Liver (tissue), 8 donors: ENCODE measurements at regions not wholly inside any gene's neighbourhood (a gene's known extent, or its start where the extent isn't known, plus 50 kb on each side); places are given as distances from the start of the nearest gene placed in this dataset.

ENCODE experiments used
- DNase-seq: peaks from one replicate; pipeline ENCODE4 v3.0.0-alpha.2; 2017; ENCODE audit warnings: low spot score
- H3K27ac ChIP-seq, 2 donors: one replicate each; pipeline ENCODE4 v1.7.0; 2013; ENCODE audit warnings: inconsistent platforms in 2 of 2, low read length in 2 of 2, control low read depth in 1 of 2, low read depth in 1 of 2, mild to moderate bottlenecking in 1 of 2
- H3K27me3 ChIP-seq, 4 donors: one replicate each; pipeline versions ENCODE4 v1.6.1 to v1.7.0; 2013; ENCODE audit warnings: low read length in 3 of 4, inconsistent platforms in 1 of 4, mild to moderate bottlenecking in 1 of 4, moderate library complexity in 1 of 4; ENCODE audit not compliant: control insufficient read depth in 4 of 4, insufficient read depth in 4 of 4
- H3K36me3 ChIP-seq, 4 donors: one replicate each; pipeline versions ENCODE4 v1.6.1 to v1.7.0; 2013; ENCODE audit warnings: low read length in 3 of 4, mild to moderate bottlenecking in 3 of 4, low read depth in 1 of 4, moderate library complexity in 1 of 4; ENCODE audit not compliant: control insufficient read depth in 4 of 4, insufficient read depth in 3 of 4
- H3K4me1 ChIP-seq, 4 donors: one replicate each; pipeline versions ENCODE4 v1.6.1 to v1.7.0; 2013; ENCODE audit warnings: low read length in 3 of 4, mild to moderate bottlenecking in 3 of 4, moderate library complexity in 1 of 4; ENCODE audit not compliant: control insufficient read depth in 4 of 4, insufficient read depth in 4 of 4
- H3K4me3 ChIP-seq, 3 donors: one replicate each; pipeline versions ENCODE4 v1.6.1 to v1.7.0; 2013; ENCODE audit warnings: low read length in 3 of 3, control low read depth in 1 of 3, low read depth in 1 of 3, mild to moderate bottlenecking in 1 of 3
- H3K9ac ChIP-seq, 2 donors: one replicate each; pipeline ENCODE4 v1.7.0; 2013; ENCODE audit warnings: low read length in 2 of 2, mild to moderate bottlenecking in 2 of 2, moderate library complexity in 2 of 2, control low read depth in 1 of 2, low read depth in 1 of 2
- H3K9me3 ChIP-seq, 4 donors: one replicate each; pipeline versions ENCODE4 v1.6.1 to v1.7.0; 2013; ENCODE audit warnings: low read length in 3 of 4; ENCODE audit not compliant: control insufficient read depth in 4 of 4
- EGR1 ChIP-seq, 2 donors: IDR thresholded peaks; 2 replicates each; pipeline ENCODE4 v1.6.1; 2016 to 2018; ENCODE audit warnings: antibody characterized with exemption in 2 of 2, low read depth in 2 of 2
- FOXA1 ChIP-seq: IDR thresholded peaks from 2 replicates; pipeline ENCODE4 v1.6.1; 2016; ENCODE audit warnings: antibody characterized with exemption
- GABPA ChIP-seq, 2 donors: IDR thresholded peaks in 1 of 2; conservative IDR thresholded peaks in 1 of 2; 2 replicates each; pipeline ENCODE4 v1.6.1; 2016; ENCODE audit warnings: antibody characterized with exemption in 2 of 2, mild to moderate bottlenecking in 1 of 2, moderate library complexity in 1 of 2
- HNF4A ChIP-seq, 2 donors: conservative IDR thresholded peaks; 2 replicates each; pipeline ENCODE4 v1.6.1; 2016; ENCODE audit warnings: antibody characterized with exemption in 2 of 2, mild to moderate bottlenecking in 2 of 2
- JUND ChIP-seq, 2 donors: IDR thresholded peaks; 2 replicates each; pipeline ENCODE4 v1.6.1; 2016; ENCODE audit warnings: antibody characterized with exemption in 2 of 2
- NR2F2 ChIP-seq: IDR thresholded peaks from 2 replicates; pipeline ENCODE4 v1.6.1; 2016; ENCODE audit warnings: antibody characterized with exemption
- RAD21 ChIP-seq, 2 donors: IDR thresholded peaks; 2 replicates each; pipeline ENCODE4 v1.6.1; 2016; ENCODE audit warnings: antibody characterized with exemption in 2 of 2, mild to moderate bottlenecking in 2 of 2
- RXRA ChIP-seq, 2 donors: IDR thresholded peaks; 2 replicates each; pipeline ENCODE4 v1.6.1; 2017 to 2018; ENCODE audit warnings: antibody characterized with exemption in 2 of 2, mild to moderate bottlenecking in 1 of 2
- SP1 ChIP-seq: IDR thresholded peaks from 2 replicates; pipeline ENCODE4 v1.6.1; 2018; ENCODE audit warnings: antibody characterized with exemption, mild to moderate bottlenecking
- YY1 ChIP-seq: IDR thresholded peaks from 2 replicates; pipeline ENCODE4 v1.6.1; 2016; ENCODE audit warnings: antibody characterized with exemption, mild to moderate bottlenecking
- WGBS: extraction: QIAGEN DNeasy Blood & Tissue Kit; methylation state at CpG from one replicate; pipeline ENCODE4 v1.1.7; 2013; 5-methylcytosine and 5-hydroxymethylcytosine counted together
- TF ChIP-seq, protein P1 (sequence below): IDR thresholded peaks from 2 replicates; pipeline ENCODE4 v1.6.1; 2016; ENCODE audit warnings: antibody characterized with exemption
- TF ChIP-seq, protein P2 (sequence below): IDR thresholded peaks from 2 replicates; pipeline ENCODE4 v1.6.1; 2016; ENCODE audit warnings: antibody characterized with exemption
- TF ChIP-seq, protein P3 (sequence below): IDR thresholded peaks from 2 replicates; pipeline ENCODE4 v1.6.1; 2016; ENCODE audit warnings: antibody characterized with exemption
- TF ChIP-seq, protein P4 (sequence below): fragments of 150-350 bp; IDR thresholded peaks from 2 replicates; pipeline ENCODE4 v1.5.1; 2017; ENCODE audit warnings: improper control_type of control experiment, low read depth, low read length; ENCODE audit not compliant: missing input control
- TF ChIP-seq, protein P5 (sequence below): IDR thresholded peaks from 2 replicates; pipeline ENCODE4 v1.6.1; 2016; ENCODE audit warnings: antibody characterized with exemption, mild to moderate bottlenecking
- donor health status: healthy.
- donor health status: healthy.
- donor health status: healthy.
- donor health status: healthy.
- donor health status: healthy.

DNA sequence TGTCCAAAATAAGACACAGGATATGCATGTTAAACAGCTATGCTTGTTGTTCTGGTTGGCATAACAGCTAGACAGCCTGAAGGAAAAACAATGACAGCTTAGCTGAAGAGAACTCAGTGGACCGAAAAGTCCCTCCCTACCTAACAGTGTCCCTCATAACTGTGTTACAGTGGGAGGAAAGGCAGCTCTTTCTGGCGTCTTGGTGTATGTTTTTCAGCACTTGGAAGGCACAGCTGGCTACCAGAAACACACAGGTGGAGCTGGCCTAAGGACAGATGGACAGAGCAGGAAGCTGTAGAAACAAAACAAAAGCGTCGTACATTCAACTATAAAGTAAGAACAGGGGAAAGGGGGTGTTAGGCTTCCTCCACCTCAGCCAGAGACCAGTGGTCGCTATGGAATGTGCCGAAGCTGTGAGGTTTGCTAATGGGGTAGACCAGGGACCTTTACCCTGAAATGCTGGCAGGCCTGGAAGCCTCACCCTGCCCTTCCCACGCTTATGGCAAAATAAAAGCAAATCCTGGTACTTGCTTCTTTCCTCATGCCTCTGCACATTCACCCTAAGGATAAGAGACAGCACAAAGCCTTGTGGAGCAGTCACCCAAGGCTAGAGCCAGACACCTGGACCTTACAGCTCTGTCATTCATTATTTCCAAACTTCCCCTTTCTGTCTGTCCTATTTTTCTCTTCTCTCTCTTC is 103.5 kb upstream of the TRIB2 start:
- no peaks in the 10 kb centered on the region for H3K9me3 ChIP-seq
- H3K9ac ChIP-seq: no peak overlapping the region
- DNase-seq: no peak
- no peak overlapping the region for H3K4me3 ChIP-seq
- WGBS: 79% methylated on average over 7 of the region's 7 CpGs
- H3K27me3 ChIP-seq: no peaks in the 10 kb centered on the region
- H3K27ac ChIP-seq: no peak overlapping the region
- H3K36me3 ChIP-seq: no peaks in the 10 kb centered on the region
- H3K4me1 ChIP-seq: no peaks in the 10 kb centered on the region
- TF ChIP-seq, protein P1, sequence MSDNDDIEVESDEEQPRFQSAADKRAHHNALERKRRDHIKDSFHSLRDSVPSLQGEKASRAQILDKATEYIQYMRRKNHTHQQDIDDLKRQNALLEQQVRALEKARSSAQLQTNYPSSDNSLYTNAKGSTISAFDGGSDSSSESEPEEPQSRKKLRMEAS: no peak
- no peak for TF ChIP-seq EGR1 (IDR thresholded peaks at IDR 0.05; ENCODE audit: low read depth in 2 of 2)
- TF ChIP-seq, protein P2, sequence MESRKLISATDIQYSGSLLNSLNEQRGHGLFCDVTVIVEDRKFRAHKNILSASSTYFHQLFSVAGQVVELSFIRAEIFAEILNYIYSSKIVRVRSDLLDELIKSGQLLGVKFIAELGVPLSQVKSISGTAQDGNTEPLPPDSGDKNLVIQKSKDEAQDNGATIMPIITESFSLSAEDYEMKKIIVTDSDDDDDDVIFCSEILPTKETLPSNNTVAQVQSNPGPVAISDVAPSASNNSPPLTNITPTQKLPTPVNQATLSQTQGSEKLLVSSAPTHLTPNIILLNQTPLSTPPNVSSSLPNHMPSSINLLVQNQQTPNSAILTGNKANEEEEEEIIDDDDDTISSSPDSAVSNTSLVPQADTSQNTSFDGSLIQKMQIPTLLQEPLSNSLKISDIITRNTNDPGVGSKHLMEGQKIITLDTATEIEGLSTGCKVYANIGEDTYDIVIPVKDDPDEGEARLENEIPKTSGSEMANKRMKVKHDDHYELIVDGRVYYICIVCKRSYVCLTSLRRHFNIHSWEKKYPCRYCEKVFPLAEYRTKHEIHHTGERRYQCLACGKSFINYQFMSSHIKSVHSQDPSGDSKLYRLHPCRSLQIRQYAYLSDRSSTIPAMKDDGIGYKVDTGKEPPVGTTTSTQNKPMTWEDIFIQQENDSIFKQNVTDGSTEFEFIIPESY: no peak

DNA sequence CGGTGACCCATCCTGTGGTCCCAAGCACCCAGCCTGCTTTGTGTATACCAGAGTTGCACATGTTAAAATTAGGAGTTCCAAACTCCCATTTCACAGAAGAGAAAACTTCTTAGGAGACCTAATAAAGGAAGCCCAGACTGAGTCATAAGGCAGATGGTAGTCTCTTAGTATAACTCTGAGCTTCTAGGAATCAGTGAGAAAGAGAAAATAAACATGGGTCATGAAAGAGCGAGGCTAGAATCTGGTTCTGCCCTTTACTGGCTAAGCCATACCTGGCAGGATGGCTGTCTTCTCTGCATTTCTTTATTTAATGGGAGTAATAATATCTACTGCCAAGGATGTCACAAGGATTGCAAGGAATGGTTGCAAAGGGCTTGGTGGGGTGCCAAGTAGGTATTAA is 101.2 kb upstream of the TRIB2 start:
- WGBS: 97% methylated on average over 2 of the region's 2 CpGs
- Histone ChIP-seq H3K4me1 (no peaks in the 10 kb centered on the region), H3K9ac (no peak overlapping the region), H3K27me3 (no peaks in the 10 kb centered on the region), H3K9me3 (peaks cover 0 to 3% (median 0%) of the 10 kb centered on the region in 4 donors), H3K27ac (no peak overlapping the region), H3K4me3 (no peak overlapping the region), H3K36me3 (no peaks in the 10 kb centered on the region)
- no peak for DNase-seq
- TF ChIP-seq GABPA (IDR thresholded peaks at IDR 0.05 in 1 of 2, conservative IDR thresholded peaks at IDR 0.05 in 1 of 2) (no peak), NR2F2 (no peak), JUND (IDR thresholded peaks at IDR 0.05) (no peak), RAD21 (IDR thresholded peaks at IDR 0.05) (no peak), YY1 (no peak), FOXA1 (no peak), RXRA (IDR thresholded peaks at IDR 0.05) (no peak), HNF4A (conservative IDR thresholded peaks at IDR 0.05) (no peak), SP1 (no peak)
- TF ChIP-seq, protein P1: no peak
- TF ChIP-seq, protein P3, sequence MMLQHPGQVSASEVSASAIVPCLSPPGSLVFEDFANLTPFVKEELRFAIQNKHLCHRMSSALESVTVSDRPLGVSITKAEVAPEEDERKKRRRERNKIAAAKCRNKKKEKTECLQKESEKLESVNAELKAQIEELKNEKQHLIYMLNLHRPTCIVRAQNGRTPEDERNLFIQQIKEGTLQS: no peak
- TF ChIP-seq, protein P4, sequence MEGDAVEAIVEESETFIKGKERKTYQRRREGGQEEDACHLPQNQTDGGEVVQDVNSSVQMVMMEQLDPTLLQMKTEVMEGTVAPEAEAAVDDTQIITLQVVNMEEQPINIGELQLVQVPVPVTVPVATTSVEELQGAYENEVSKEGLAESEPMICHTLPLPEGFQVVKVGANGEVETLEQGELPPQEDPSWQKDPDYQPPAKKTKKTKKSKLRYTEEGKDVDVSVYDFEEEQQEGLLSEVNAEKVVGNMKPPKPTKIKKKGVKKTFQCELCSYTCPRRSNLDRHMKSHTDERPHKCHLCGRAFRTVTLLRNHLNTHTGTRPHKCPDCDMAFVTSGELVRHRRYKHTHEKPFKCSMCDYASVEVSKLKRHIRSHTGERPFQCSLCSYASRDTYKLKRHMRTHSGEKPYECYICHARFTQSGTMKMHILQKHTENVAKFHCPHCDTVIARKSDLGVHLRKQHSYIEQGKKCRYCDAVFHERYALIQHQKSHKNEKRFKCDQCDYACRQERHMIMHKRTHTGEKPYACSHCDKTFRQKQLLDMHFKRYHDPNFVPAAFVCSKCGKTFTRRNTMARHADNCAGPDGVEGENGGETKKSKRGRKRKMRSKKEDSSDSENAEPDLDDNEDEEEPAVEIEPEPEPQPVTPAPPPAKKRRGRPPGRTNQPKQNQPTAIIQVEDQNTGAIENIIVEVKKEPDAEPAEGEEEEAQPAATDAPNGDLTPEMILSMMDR: no peak
- TF ChIP-seq, protein P5, sequence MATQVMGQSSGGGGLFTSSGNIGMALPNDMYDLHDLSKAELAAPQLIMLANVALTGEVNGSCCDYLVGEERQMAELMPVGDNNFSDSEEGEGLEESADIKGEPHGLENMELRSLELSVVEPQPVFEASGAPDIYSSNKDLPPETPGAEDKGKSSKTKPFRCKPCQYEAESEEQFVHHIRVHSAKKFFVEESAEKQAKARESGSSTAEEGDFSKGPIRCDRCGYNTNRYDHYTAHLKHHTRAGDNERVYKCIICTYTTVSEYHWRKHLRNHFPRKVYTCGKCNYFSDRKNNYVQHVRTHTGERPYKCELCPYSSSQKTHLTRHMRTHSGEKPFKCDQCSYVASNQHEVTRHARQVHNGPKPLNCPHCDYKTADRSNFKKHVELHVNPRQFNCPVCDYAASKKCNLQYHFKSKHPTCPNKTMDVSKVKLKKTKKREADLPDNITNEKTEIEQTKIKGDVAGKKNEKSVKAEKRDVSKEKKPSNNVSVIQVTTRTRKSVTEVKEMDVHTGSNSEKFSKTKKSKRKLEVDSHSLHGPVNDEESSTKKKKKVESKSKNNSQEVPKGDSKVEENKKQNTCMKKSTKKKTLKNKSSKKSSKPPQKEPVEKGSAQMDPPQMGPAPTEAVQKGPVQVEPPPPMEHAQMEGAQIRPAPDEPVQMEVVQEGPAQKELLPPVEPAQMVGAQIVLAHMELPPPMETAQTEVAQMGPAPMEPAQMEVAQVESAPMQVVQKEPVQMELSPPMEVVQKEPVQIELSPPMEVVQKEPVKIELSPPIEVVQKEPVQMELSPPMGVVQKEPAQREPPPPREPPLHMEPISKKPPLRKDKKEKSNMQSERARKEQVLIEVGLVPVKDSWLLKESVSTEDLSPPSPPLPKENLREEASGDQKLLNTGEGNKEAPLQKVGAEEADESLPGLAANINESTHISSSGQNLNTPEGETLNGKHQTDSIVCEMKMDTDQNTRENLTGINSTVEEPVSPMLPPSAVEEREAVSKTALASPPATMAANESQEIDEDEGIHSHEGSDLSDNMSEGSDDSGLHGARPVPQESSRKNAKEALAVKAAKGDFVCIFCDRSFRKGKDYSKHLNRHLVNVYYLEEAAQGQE: no peak
